ENCODE measurements at regions not wholly inside any gene's neighbourhood (a gene's known extent, or its start where the extent isn't known, plus 50 kb on each side); places are given as distances from the start of the nearest gene placed in this dataset.

DNA sequence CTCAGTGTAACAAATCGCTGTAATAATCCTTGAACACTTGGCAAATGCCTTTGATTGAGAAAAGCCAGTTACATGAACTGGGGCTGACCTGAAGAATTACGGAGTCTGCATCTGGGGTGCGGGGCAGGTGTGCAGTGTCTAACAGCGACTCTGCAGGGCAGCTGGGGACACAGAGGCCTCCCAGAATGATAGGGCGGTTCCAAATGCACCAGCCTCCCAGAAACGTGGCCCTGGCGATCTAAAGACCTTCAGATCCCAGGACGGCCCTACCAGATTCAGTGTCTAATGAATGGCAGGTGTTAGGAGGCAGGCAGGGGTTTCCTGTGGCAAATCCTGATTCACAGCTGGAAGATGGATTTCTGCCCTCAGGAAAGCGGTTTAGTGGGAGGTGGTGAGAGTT, 100.5 kb upstream of the RGMA start:
- DNase-seq (ENCODE audit: low spot score) (no peak), ATAC-seq (ENCODE audit: insufficient number of reproducible peaks, low FRiP score, low read depth) (no peak)
- no peaks in the 10 kb centered on the region for H3K9me3 ChIP-seq
- no peaks in the 10 kb centered on the region for H3K36me3 ChIP-seq
- no peak overlapping the region for H3K27ac ChIP-seq
- TF ChIP-seq, protein P1, sequence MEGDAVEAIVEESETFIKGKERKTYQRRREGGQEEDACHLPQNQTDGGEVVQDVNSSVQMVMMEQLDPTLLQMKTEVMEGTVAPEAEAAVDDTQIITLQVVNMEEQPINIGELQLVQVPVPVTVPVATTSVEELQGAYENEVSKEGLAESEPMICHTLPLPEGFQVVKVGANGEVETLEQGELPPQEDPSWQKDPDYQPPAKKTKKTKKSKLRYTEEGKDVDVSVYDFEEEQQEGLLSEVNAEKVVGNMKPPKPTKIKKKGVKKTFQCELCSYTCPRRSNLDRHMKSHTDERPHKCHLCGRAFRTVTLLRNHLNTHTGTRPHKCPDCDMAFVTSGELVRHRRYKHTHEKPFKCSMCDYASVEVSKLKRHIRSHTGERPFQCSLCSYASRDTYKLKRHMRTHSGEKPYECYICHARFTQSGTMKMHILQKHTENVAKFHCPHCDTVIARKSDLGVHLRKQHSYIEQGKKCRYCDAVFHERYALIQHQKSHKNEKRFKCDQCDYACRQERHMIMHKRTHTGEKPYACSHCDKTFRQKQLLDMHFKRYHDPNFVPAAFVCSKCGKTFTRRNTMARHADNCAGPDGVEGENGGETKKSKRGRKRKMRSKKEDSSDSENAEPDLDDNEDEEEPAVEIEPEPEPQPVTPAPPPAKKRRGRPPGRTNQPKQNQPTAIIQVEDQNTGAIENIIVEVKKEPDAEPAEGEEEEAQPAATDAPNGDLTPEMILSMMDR (IDR thresholded peaks at IDR 0.05): no peak
- H3K4me1 ChIP-seq (ENCODE audit: control insufficient read depth in 1 of 2, low read depth in 2 of 2): no peaks in the 10 kb centered on the region
- H3K27me3 ChIP-seq (replicated peaks; ENCODE audit: insufficient read depth): no peaks in the 10 kb centered on the region
- H3K4me3 ChIP-seq: no peak overlapping the region

DNA sequence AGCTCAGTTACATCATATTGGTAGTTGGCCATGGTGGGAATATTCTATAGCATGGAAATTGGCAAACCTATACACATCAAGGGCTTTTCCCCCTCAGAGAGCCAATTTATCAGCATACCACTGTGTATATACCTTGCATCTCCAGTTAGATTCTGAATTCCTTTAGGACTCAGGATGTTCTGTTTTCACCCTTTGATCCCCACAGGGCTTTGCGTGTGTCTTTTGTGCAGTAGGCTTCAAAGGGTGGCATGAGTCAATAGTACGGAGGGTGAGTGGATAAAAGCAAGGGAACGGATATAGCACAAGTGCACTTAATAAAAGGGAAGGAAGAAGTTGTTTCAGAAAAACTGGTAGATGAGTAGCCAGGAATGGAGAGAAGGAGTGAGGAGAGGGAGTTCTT, 99.2 kb upstream of the RGMA start:
- Histone ChIP-seq H3K36me3 (no peaks in the 10 kb centered on the region), H3K27me3 (replicated peaks; ENCODE audit: insufficient read depth) (no peaks in the 10 kb centered on the region), H3K4me1 (ENCODE audit: control insufficient read depth in 1 of 2, low read depth in 2 of 2) (no peaks in the 10 kb centered on the region), H3K9me3 (no peaks in the 10 kb centered on the region), H3K27ac (no peak overlapping the region), H3K4me3 (no peak overlapping the region)
- DNase-seq (ENCODE audit: low spot score) (no peak), ATAC-seq (ENCODE audit: insufficient number of reproducible peaks, low FRiP score, low read depth) (no peak)
- TF ChIP-seq, protein P1 (IDR thresholded peaks at IDR 0.05): no peak

DNA sequence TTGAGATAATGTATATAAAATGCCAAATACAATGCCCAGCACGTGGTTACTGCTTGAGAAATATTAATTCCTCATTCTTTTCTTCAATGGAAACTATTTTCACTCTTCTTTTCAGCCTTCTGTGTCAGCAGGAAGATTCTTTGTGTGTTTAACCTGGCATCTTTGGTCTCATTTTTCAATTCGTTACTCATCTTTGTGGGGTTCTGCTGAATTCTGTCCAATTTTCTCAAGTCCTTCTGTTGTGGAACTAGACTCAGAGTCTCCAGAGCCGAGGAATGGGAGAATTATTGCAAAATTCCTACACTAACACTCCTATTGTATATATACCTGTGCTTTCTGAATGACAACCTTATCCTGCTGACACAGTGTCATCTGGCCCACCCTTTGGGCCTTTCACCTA, 96.8 kb upstream of the RGMA start:
- H3K36me3 ChIP-seq: no peaks in the 10 kb centered on the region
- no peaks in the 10 kb centered on the region for H3K4me1 ChIP-seq (ENCODE audit: control insufficient read depth in 1 of 2, low read depth in 2 of 2)
- no peak overlapping the region for H3K4me3 ChIP-seq
- no peak overlapping the region for H3K27ac ChIP-seq
- TF ChIP-seq, protein P1 (IDR thresholded peaks at IDR 0.05): no peak
- DNase-seq (ENCODE audit: low spot score) (no peak), ATAC-seq (ENCODE audit: insufficient number of reproducible peaks, low FRiP score, low read depth) (no peak)
- H3K27me3 ChIP-seq (replicated peaks; ENCODE audit: insufficient read depth): no peaks in the 10 kb centered on the region
- no peaks in the 10 kb centered on the region for H3K9me3 ChIP-seq

DNA sequence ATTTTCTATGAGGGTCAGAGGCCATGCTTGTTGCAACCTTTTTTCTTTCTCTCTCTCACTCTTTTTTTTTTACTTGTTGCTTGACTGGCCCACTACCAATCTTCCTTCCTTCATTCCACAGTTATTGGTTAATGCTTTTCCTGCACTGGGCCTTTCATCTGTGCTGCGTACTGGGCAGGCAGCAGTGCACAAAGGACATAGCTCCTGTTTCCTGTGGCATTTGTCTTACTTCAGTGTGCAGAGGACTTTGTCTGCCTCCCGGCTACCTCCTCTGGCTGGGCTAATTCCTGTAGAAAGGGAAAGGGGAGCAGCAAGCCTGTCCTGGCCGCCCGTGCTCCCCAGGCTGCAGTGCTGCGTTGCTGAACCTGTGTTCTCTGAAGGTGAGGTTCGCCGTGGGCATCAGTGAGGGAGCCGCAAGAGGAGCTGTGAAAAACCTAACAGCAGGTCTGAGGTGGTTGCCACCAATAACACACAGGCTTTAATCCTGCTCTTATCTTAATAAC, 93.7 kb upstream of the RGMA start:
- Histone ChIP-seq H3K9me3 (no peaks in the 10 kb centered on the region), H3K4me3 (no peak overlapping the region), H3K27ac (no peak overlapping the region), H3K27me3 (replicated peaks; ENCODE audit: insufficient read depth) (no peaks in the 10 kb centered on the region), H3K4me1 (ENCODE audit: control insufficient read depth in 1 of 2, low read depth in 2 of 2) (peaks cover 0 to 6% of the 10 kb centered on the region in 2 donors), H3K36me3 (no peaks in the 10 kb centered on the region)
- TF ChIP-seq, protein P1 (IDR thresholded peaks at IDR 0.05): no peak
- ATAC-seq (ENCODE audit: insufficient number of reproducible peaks, low FRiP score, low read depth): no peak
- DNase-seq (ENCODE audit: low spot score): no peak

DNA sequence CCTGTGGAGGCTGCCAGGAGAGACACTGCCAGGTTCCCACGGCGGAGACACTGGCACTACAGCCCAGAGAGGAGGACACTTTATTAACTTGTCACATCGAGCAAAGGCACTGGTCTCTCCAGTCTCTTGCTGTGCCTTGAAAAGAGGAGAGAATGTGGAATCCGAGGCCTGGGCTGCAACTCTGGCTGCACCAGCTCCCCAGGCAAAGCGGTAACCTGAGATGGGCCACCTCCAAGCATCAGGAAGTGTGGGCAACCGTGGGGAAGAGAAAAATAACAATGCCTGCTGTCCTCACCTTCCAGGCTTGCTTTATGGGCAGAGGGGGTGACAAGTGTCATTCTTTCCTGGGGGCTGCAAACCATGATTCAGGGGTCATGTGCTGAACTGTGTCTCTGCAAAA, 91.6 kb upstream of the RGMA start:
- no peaks in the 10 kb centered on the region for H3K9me3 ChIP-seq
- DNase-seq (ENCODE audit: low spot score) (no peak), ATAC-seq (ENCODE audit: insufficient number of reproducible peaks, low FRiP score, low read depth) (no peak)
- H3K36me3 ChIP-seq: no peaks in the 10 kb centered on the region
- no peak overlapping the region for H3K27ac ChIP-seq
- no peak overlapping the region for H3K4me3 ChIP-seq
- H3K27me3 ChIP-seq (replicated peaks; ENCODE audit: insufficient read depth): no peaks in the 10 kb centered on the region
- TF ChIP-seq, protein P1 (IDR thresholded peaks at IDR 0.05): no peak
- peaks cover 0 to 6% of the 10 kb centered on the region in 2 donors for H3K4me1 ChIP-seq (ENCODE audit: control insufficient read depth in 1 of 2, low read depth in 2 of 2)
